Activated B cell treated with CpG ODN at 0.5 μM for 24 hours (primary cell): ENCODE measurements at regions not wholly inside any gene's neighbourhood (a gene's known extent, or its start where the extent isn't known, plus 50 kb on each side); places are given as distances from the start of the nearest gene placed in this dataset.

ENCODE experiments used
- ATAC-seq: fragments of 200-7000 bp; cut with Tn5 transposase; one replicate; pipeline ENCODE4 v1.10.0; 2021; ENCODE audit warnings: low read depth, mild to moderate bottlenecking, moderate library complexity
- CTCF ChIA-PET: fragments of 350-600 bp; sonication (Branson Sonifier 250); formaldehyde crosslinking; loops from one replicate; lab custom pipeline; 2021; ENCODE audit warnings: antibody characterized with exemption; lab: Charles Lee
- POLR2A ChIA-PET: fragments of 350-600 bp; sonication (Branson Sonifier 250); formaldehyde crosslinking; loops from one replicate; lab custom pipeline; 2021; ENCODE audit warnings: antibody characterized with exemption; lab: Charles Lee
- DNase-seq: peaks from one replicate; pipeline ENCODE4 v3.0.0; 2022
- H3K27ac Mint-ChIP-seq: one replicate; pipeline ENCODE4 v1.8.0; 2020; ENCODE audit warnings: mixed read lengths
- H3K27me3 Mint-ChIP-seq: one replicate; pipeline ENCODE4 v1.8.0; 2021; ENCODE audit warnings: mixed read lengths
- H3K36me3 Mint-ChIP-seq: one replicate; pipeline ENCODE4 v1.8.0; 2021; ENCODE audit warnings: low read depth, mixed read lengths
- H3K4me1 Mint-ChIP-seq: one replicate; pipeline ENCODE4 v1.8.0; 2021; ENCODE audit warnings: mixed read lengths
- H3K4me3 Mint-ChIP-seq: one replicate; pipeline ENCODE4 v1.8.0; 2020; ENCODE audit warnings: mild to moderate bottlenecking, mixed read lengths
- H3K9me3 Mint-ChIP-seq: one replicate; pipeline ENCODE4 v1.8.0; 2020; ENCODE audit warnings: mixed read lengths
- intact Hi-C: fragments of 100-400 bp; cut with micrococcal nuclease; formaldehyde crosslinking; loops from one replicate; pipeline ENCODE4 v1.15.1; 2024
- TF ChIP-seq, protein P1 (sequence below): fragments of 200-600 bp; IDR thresholded peaks from one replicate; pipeline ENCODE4 v1.8.0; 2022; ENCODE audit warnings: antibody characterized with exemption, mild to moderate bottlenecking

DNA sequence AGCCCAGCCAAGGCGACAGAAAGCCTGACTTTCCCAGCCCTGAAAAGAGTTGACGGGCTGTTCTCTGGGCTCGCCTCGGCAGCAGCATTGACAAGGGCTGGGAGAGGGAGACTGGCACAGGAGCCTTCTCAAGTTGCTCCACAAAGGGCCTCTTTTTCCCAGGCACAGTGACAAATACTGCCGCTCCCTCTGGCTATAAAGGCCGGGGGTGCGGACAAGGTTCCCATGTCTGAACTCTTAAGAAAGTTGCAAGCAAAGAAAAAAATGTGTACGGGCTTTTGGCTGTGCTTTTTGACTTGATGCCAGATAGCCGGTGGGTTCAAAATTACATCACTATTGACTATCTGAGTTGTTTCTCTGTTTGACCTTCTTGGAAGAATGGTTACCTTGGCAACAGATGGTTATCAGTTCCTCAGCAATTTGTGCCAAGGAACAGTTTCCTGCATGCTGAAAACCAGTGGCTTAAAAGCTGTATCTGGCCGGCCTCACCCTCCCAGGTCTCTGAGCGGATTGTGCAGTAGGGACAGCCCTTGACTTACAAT is 115.9 kb upstream of the EEPD1 start:
- Mint-ChIP-seq H3K9me3 (no peaks in the 10 kb centered on the region), H3K4me3 (no peak overlapping the region), H3K36me3 (no peaks in the 10 kb centered on the region), H3K4me1 (no peaks in the 10 kb centered on the region), H3K27ac (no peak overlapping the region), H3K27me3 (peaks cover 11% of the 10 kb centered on the region)
- CTCF ChIA-PET: no interaction called here
- TF ChIP-seq, protein P1, sequence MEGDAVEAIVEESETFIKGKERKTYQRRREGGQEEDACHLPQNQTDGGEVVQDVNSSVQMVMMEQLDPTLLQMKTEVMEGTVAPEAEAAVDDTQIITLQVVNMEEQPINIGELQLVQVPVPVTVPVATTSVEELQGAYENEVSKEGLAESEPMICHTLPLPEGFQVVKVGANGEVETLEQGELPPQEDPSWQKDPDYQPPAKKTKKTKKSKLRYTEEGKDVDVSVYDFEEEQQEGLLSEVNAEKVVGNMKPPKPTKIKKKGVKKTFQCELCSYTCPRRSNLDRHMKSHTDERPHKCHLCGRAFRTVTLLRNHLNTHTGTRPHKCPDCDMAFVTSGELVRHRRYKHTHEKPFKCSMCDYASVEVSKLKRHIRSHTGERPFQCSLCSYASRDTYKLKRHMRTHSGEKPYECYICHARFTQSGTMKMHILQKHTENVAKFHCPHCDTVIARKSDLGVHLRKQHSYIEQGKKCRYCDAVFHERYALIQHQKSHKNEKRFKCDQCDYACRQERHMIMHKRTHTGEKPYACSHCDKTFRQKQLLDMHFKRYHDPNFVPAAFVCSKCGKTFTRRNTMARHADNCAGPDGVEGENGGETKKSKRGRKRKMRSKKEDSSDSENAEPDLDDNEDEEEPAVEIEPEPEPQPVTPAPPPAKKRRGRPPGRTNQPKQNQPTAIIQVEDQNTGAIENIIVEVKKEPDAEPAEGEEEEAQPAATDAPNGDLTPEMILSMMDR: no peak
- intact Hi-C loops: no loop called here
- ATAC-seq (no peak), DNase-seq (no peak)
- POLR2A ChIA-PET: no interaction called here

DNA sequence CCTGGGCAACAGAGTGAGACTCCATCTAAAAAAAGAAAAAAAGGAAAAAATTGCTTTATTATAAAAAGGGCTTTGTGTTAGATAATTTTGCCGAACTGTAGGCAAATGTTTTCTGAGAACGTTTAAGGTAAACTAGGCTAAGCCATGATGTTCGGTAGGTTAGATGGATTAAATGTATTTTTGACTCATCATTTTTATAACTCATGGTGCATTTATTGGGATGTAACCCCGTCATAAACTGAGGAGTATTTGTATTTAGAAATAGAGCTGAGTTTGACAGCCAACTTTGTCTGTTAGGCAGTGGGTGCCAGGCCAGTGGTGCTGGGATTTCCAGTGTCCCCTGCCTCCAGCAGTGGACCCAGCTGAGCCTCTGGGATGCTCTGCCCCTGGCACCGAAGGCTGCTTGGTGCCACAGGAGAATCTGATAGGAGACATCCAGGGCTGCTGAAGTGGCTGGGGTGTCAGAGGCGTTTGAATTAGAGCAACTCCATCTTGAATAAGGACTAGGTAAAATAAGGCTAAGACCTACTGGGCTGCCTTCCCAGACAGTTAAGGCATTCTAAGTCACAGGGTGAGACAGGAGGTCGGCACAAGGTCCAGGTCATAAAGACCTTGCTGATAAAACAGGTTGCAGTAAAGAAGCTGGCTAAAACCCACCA is 114.9 kb upstream of the EEPD1 start:
- ATAC-seq: no peak
- CTCF ChIA-PET: no interaction called here
- Mint-ChIP-seq H3K36me3 (no peaks in the 10 kb centered on the region), H3K27ac (no peak overlapping the region), H3K4me3 (no peak overlapping the region), H3K9me3 (no peaks in the 10 kb centered on the region), H3K27me3 (peaks cover 11% of the 10 kb centered on the region), H3K4me1 (no peaks in the 10 kb centered on the region)
- POLR2A ChIA-PET: no interaction called here
- TF ChIP-seq, protein P1: no peak
- intact Hi-C loops: no loop called here
- no peak for DNase-seq

DNA sequence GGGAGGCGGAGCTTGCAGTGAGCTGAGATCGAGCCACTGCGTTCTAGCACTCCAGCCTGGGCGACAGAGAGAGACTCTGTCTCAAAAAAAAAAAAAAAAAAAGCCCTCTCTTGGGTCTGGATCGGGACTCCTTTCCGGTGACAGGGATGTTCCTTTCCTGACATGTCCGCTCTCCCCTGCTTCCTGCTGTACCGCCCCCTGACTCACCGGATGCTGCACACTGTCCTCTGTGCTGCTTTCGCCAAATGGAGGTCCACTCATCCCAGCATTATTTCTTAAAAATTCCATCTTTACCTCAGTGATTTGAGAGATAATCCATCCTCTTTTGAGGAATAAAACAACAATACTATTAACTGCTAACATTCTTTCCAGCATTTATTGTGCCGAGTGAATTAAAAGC is 113.8 kb upstream of the EEPD1 start:
- Mint-ChIP-seq H3K4me1 (no peaks in the 10 kb centered on the region), H3K9me3 (no peaks in the 10 kb centered on the region), H3K27ac (no peak overlapping the region), H3K4me3 (no peak overlapping the region), H3K36me3 (no peaks in the 10 kb centered on the region), H3K27me3 (peaks cover 6% of the 10 kb centered on the region)
- intact Hi-C loops: no loop called here
- ChIA-PET POLR2A (no interaction called here), CTCF (no interaction called here)
- DNase-seq (no peak), ATAC-seq (no peak)
- TF ChIP-seq, protein P1: no peak

DNA sequence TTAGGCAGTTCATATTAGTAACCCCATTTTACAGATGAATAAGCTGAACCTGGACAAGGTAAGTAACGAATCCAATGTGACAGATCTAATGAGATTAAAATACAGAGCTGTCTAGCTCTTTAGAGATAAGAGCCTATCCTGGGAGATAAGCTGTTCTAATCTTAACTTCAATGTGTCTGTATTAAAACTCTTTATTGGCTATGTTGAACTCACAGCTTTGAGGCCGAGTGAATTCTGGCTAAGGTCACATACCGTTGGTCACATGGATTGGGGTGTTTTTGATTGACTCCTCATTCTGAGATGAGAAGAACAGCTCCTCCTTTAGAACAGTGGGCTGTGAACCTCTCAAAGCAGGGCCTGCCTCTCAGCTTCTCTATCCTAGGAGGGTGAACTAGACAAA is 113.4 kb upstream of the EEPD1 start:
- Mint-ChIP-seq H3K4me1 (no peaks in the 10 kb centered on the region), H3K9me3 (no peaks in the 10 kb centered on the region), H3K36me3 (no peaks in the 10 kb centered on the region), H3K4me3 (no peak overlapping the region), H3K27ac (no peak overlapping the region), H3K27me3 (peaks cover 4% of the 10 kb centered on the region)
- ChIA-PET CTCF (no interaction called here), POLR2A (no interaction called here)
- ATAC-seq: no peak
- TF ChIP-seq, protein P1: no peak
- no peak for DNase-seq
- intact Hi-C loops: no loop called here

DNA sequence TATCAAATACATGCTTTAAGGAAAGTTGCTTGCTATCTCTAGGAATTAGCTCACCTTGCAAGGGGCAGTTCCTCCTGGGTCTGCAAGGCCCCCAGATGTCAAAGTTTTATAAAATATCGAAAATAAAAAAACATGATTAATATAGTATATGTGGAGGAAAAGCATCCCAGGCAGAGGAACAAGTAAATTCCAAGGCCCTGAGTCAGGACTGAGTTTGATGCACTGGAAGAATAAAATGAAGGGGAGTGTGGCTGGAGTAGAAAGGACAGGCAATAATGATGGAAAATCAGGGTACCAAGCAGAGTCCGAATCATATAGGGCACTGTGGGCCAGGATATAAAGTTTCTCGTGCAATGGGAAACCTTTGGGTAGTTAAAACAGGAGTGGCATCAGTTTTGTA is 112.4 kb upstream of the EEPD1 start:
- H3K27me3 Mint-ChIP-seq: peaks cover 4% of the 10 kb centered on the region
- no peaks in the 10 kb centered on the region for H3K4me1 Mint-ChIP-seq
- ChIA-PET POLR2A (no interaction called here), CTCF (no interaction called here)
- intact Hi-C loops: no loop called here
- no peak for ATAC-seq
- DNase-seq: no peak
- no peaks in the 10 kb centered on the region for H3K9me3 Mint-ChIP-seq
- no peaks in the 10 kb centered on the region for H3K36me3 Mint-ChIP-seq
- H3K27ac Mint-ChIP-seq: no peak overlapping the region
- TF ChIP-seq, protein P1: no peak
- no peak overlapping the region for H3K4me3 Mint-ChIP-seq
